ENCODE measurements at regions not wholly inside any gene's neighbourhood (a gene's known extent, or its start where the extent isn't known, plus 50 kb on each side); places are given as distances from the start of the nearest gene placed in this dataset.

- Mint-ChIP-seq H3K36me3 (ENCODE audit: insufficient read depth) (no peaks in the 10 kb centered on the region), H3K27ac (no peak overlapping the region), H3K27me3 (no peaks in the 10 kb centered on the region), H3K9me3 (ENCODE audit: low read depth) (no peaks in the 10 kb centered on the region), H3K4me3 (ENCODE audit: low read depth) (no peak overlapping the region), H3K4me1 (ENCODE audit: low read depth) (peaks cover 19% of the 10 kb centered on the region)
- DNase-seq (ENCODE audit: low spot score, unreplicated experiment): no peak
- no peak for TF ChIP-seq CTCF (IDR thresholded peaks at IDR 0.05; ENCODE audit: unreplicated experiment)
These were observed 91.1 kb upstream of the KCNQ5 start for GRCh38 chr6:72530750-72531149.

- no peak overlapping the region for H3K4me3 Mint-ChIP-seq (ENCODE audit: low read depth)
- no peak for DNase-seq (ENCODE audit: low spot score, unreplicated experiment)
- H3K4me1 Mint-ChIP-seq (ENCODE audit: low read depth): peaks cover 19% of the 10 kb centered on the region
- H3K36me3 Mint-ChIP-seq (ENCODE audit: insufficient read depth): no peaks in the 10 kb centered on the region
- no peaks in the 10 kb centered on the region for H3K9me3 Mint-ChIP-seq (ENCODE audit: low read depth)
- TF ChIP-seq CTCF (IDR thresholded peaks at IDR 0.05; ENCODE audit: unreplicated experiment): no peak
- no peaks in the 10 kb centered on the region for H3K27me3 Mint-ChIP-seq
- no peak overlapping the region for H3K27ac Mint-ChIP-seq
These were observed 88.3 kb upstream of the KCNQ5 start for GRCh38 chr6:72533606-72534005.

- no peak for DNase-seq (ENCODE audit: low spot score, unreplicated experiment)
- Mint-ChIP-seq H3K4me3 (ENCODE audit: low read depth) (no peak overlapping the region), H3K27ac (no peak overlapping the region), H3K4me1 (ENCODE audit: low read depth) (peaks cover 19% of the 10 kb centered on the region), H3K9me3 (ENCODE audit: low read depth) (no peaks in the 10 kb centered on the region), H3K27me3 (no peaks in the 10 kb centered on the region), H3K36me3 (ENCODE audit: insufficient read depth) (no peaks in the 10 kb centered on the region)
- no peak for TF ChIP-seq CTCF (IDR thresholded peaks at IDR 0.05; ENCODE audit: unreplicated experiment)
These were observed 87.6 kb upstream of the KCNQ5 start for GRCh38 chr6:72534236-72534635.

GRCh38 chr6:72535124-72535523 lies 86.7 kb upstream of the KCNQ5 start:
- Mint-ChIP-seq H3K4me3 (ENCODE audit: low read depth) (no peak overlapping the region), H3K9me3 (ENCODE audit: low read depth) (peaks cover 6% of the 10 kb centered on the region), H3K36me3 (ENCODE audit: insufficient read depth) (no peaks in the 10 kb centered on the region), H3K27ac (no peak overlapping the region), H3K4me1 (ENCODE audit: low read depth) (peaks cover 19% of the 10 kb centered on the region), H3K27me3 (no peaks in the 10 kb centered on the region)
- TF ChIP-seq CTCF (IDR thresholded peaks at IDR 0.05; ENCODE audit: unreplicated experiment): no peak
- no peak for DNase-seq (ENCODE audit: low spot score, unreplicated experiment)

- TF ChIP-seq CTCF (IDR thresholded peaks at IDR 0.05; ENCODE audit: unreplicated experiment): no peak
- H3K4me1 Mint-ChIP-seq (ENCODE audit: low read depth): peaks cover 5% of the 10 kb centered on the region
- peaks cover 9% of the 10 kb centered on the region for H3K9me3 Mint-ChIP-seq (ENCODE audit: low read depth)
- no peaks in the 10 kb centered on the region for H3K27me3 Mint-ChIP-seq
- DNase-seq (ENCODE audit: low spot score, unreplicated experiment): no peak
- no peak overlapping the region for H3K27ac Mint-ChIP-seq
- no peak overlapping the region for H3K4me3 Mint-ChIP-seq (ENCODE audit: low read depth)
- H3K36me3 Mint-ChIP-seq (ENCODE audit: insufficient read depth): peaks cover 2% of the 10 kb centered on the region
These were observed 74.8 kb upstream of the KCNQ5 start for GRCh38 chr6:72547020-72547419.
